ENCODE measurements at regions not wholly inside any gene's neighbourhood (a gene's known extent, or its start where the extent isn't known, plus 50 kb on each side); places are given as distances from the start of the nearest gene placed in this dataset.

GRCh38 chr1:115412286-115412685, 74.2 kb upstream of the NGF start:
- DNase-seq, result no peak

- peak in 1 of 2 experiments; percentile 23 for DNase-seq
Observed at GRCh38 chr1:115411371-115412063, 73.5 kb upstream of the NGF start.

GRCh38 chr1:115409094-115410015, 71.3 kb upstream of the NGF start:
- no peak for DNase-seq

- DNase-seq, result no peak
Observed at GRCh38 chr1:115408533-115408932, 70.5 kb upstream of the NGF start.

- no peak for DNase-seq
Observed at GRCh38 chr1:115404911-115405310, 66.9 kb upstream of the NGF start.

GRCh38 chr1:115402753-115403184, 64.7 kb upstream of the NGF start:
- DNase-seq, result no peak

GRCh38 chr1:115401676-115402075, 63.6 kb upstream of the NGF start:
- no peak for DNase-seq

- no peak for DNase-seq
Observed at GRCh38 chr1:115400891-115401290, 62.8 kb upstream of the NGF start.

GRCh38 chr1:115400426-115400825, 62.4 kb upstream of the NGF start:
- no peak for DNase-seq

GRCh38 chr1:115398745-115399144, 60.7 kb upstream of the NGF start:
- no peak for DNase-seq

Data from NCI-H526 (cell line).